Hindlimb muscle (tissue), 1 donor: ENCODE measurements at regions not wholly inside any gene's neighbourhood (a gene's known extent, or its start where the extent isn't known, plus 50 kb on each side); places are given as distances from the start of the nearest gene placed in this dataset.
"Not testable (repeated sequence)": the region's sequence is repeated elsewhere in the genome, so short reads cannot be mapped to it uniquely, and the experiment has no call there.

Experiments
- DNase-seq: peaks from one replicate; pipeline ENCODE4 v3.0.0-alpha.2; 2013

DNA sequence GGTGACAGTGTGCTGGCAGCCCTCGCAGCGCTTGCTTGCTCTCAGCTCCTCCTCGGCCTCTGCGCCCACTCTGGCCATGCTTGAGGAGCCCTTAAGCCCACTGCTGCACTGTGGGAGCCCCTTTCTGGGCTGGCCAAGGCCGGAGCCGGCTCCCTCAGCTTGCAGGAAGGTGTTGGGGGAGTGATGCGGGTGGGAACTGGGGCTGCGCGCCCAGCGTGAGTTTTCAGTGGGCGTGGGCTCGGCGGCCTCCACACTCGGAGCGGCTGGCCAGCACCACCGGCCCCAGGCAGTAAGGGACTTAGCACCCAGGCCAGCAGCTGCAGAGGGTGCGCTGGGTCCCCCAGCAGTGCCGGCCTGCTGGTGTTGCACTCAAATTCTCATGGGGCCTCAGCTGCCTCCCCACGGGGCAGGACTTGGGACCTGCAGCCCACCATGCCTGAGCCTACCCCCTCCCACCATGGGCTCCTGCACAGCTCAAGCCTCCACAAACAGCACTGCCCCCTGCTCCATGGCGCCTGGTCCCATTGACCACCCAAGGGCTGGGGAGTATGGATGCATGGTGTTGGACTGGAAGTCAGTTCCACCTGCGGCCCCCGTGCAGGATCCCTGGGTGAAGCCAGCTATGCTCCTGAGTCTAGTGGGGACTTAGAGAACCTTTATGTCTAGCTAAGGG lies 223.1 kb upstream of the PTPRD start:
- DNase-seq: no peak

DNA sequence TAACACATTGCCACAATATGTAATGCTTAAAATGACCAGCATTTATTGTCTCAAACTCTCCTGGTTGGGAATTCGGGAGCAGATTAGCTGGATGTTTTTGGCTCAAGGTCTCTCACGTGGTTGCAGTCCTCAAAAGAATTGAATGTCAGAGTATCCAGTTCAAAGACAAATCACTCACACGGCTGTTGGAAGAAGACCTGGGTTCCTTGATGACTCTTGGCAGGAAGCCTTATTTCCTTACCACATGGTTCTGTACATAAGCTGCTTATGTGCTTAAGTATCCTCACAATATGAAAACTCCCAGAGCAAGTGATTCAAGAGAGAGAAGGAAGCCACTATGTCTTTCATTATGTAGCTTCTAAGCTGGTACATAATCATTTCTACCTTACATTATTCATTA lies 230.3 kb upstream of the PTPRD start:
- peak; percentile 48 for DNase-seq

DNA sequence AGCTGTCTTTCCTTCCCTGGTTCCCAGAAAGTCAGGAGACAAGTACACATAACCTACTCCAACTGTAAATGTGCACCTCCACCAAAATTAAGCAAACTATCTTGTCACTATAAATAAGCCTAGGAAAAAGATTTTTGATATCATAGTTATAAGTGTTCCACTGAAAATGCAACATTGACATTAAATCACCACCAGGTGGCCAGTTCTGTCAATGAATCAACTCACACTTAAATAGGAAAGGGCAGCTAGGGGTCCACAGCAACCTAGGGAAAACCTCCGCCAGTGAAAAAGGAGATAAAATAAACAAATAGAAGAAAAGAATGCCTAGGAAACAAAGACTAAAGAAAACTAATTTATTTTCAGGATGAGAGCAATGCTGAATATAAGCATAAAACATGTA lies 243.0 kb upstream of the PTPRD start:
- no peak for DNase-seq

DNA sequence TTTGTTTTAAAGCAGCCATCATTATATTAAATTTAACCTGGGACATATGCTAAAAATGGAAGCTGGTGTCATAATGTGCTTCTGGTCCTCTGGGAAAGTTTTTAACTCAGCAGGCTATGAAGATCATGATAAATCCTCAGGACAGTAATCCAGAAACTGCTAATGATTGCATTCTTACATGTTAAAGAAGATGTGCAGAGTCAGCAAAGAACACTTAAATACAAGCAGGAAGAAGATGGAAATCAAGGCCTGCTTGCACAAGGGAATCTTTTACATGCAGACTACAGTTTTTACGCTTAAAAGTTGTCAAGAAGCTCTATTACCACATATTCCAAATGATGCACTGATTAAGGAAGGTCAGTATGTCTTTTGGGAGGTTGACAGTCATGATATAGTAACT lies 246.0 kb upstream of the PTPRD start:
- DNase-seq: no peak

DNA sequence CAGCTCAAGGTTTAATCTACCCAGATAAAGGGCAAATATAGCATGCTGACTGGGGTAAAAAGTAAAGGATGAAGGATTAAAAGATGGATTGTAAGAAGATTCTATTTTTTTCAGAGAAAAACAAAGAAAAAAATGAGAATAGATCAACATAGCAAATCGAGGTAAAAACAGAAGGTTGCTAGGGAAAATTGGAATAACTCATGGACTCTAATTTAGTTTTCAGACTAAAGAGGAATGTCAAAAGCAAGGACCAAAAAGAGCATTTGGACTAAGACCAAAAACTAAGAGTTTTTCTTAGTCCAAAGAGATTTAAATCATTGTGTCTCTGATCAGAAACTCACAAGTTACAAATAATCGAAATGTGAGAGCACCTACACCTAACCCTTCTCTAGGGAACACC lies 250.7 kb upstream of the PTPRD start:
- DNase-seq: peak; percentile 16

DNA sequence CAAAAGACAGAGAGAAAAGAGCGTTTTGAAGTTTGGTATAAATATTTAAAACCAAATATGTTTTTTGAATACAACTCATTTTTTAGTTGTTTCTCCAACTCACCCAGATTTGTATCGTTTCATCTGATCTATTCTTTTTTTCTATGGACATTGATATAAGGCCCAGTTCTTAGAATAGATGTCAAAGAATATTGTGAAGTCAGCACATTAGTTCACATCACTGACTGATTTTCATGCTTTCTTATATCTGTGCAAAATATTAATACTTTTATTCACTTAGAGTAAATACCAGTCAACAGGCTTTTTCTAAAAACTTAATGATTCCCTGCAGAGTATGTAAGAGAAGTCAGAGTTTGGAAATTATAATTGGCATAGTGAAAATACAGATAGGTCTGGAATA lies 254.4 kb upstream of the PTPRD start:
- DNase-seq: no peak

DNA sequence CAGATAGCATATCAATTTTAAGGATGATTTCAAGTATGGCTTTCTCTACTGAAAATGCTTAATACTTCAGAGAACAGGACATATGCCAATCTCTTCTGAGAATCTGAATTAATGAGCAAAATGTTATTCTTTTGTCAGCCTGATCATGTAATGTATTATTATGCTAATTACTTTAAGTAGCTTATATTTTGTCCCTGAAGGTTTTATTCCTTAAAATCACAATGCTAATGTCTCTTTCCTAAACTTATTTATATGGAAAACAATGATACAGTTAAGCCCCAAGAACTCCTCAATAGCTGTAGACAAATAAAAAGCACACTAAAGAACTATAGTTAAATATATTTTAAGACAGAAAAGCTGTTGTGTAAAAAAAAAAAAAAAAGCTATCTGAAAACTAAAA lies 256.9 kb upstream of the PTPRD start:
- DNase-seq: no peak

DNA sequence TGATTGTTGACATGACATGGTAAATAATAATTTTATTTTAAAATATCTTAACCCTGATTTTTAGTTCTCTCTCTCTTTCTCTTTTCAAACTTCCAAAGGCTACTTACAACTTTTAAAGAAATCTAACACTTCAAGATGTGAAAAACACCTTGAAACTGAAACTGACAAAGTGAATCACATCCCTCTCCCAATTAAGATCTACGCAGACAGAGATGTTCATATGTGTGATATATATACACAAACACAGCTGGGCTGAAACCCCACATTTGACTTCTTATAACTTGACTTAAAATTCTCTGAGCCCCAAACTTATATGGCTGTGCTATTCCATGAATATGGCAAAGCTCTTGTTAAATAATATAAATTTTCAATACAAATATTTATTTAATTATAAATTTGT lies 261.2 kb upstream of the PTPRD start:
- no peak for DNase-seq

DNA sequence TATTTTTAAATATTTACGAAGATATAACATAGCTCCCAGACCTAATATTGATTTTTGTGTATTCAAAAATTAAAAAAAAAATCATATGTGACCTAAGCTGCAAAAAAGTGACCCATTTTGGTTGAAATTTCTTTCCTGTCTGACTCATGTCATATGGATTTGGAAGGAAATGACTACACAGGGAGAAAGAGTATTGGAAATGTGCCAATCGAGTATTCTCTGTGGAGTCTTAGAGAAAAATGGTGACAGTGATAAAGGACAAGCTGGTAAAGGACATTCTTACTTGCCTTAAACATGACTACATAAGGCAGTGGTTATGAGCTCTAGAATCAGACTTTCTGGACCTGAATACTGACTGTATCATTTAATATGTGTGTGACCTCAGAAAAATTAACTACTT lies 262.9 kb upstream of the PTPRD start:
- DNase-seq: no peak

DNA sequence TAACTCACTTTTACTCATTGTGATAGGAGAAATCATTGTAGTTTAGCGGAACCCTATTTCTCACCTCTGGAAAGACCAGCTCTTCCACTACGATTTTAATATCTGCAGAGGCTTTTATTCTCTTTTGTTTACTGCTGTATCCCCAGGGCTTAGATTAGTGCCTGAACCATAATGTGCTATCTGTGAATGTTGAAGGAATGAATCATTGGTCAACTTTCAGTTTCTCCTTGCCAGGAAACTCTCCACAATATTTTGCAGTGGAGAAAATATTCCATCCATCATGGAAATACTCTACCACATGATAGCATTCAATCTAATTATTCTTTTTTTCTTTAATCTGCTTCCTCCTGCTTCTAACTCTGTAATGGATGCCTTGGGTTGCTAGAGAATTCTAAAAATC lies 263.5 kb upstream of the PTPRD start:
- no peak for DNase-seq

DNA sequence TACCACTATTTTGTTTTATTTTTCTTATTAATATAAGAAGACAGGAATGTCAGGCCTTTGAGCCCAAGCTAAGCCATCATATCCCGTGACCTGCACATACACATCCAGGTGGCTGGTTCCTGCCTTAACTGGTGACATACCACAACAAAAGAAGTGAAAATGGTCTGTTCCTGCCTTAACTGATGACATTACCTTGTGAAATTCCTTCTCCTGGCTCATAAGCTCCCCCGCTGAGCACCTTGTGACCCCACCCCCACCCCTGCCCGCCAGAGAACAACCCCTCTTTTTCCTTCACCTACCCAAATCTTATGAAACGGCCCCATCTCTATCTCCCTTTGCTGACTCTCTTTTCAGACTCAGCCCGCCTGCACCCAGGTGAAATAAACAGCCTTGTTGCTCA lies 277.5 kb upstream of the PTPRD start:
- DNase-seq: not testable (repeated sequence)

DNA sequence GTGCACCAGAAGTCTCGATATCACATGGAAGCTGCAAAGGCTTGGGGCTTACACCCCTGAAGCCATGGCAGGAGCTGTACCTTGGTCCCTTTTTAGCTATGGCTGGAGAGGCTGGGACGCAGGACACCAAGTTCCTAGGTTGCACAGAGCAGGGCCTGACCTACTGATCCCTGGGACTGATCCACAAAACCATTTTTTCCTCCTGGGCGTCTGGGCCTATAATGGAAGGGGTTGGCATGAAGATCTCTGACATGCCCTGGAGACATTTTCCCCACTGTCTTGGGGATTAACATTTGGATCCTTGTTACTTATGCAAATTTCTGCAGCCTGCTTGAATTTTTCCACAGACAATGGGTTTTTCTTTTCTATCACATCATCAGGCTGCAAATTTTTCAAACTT lies 286.7 kb upstream of the PTPRD start:
- no peak for DNase-seq

DNA sequence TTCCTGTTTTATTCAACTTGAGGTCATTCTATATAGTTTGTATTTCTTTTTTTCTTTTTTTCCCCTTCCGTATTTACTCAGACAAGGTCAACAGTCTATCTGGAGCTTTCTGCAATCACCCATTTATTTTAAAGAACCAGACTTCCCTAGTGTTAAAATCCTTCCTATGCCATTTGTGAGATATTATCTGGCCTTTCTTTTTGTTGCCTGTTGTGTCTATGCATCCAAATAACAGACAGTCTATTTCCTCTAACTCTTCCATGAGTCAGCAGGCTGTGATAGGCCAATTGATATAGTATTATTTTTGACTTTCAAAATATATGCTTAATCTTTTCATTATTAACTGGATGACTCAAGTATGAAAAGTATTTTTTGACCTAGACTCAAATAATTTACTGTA lies 291.2 kb upstream of the PTPRD start:
- no peak for DNase-seq

DNA sequence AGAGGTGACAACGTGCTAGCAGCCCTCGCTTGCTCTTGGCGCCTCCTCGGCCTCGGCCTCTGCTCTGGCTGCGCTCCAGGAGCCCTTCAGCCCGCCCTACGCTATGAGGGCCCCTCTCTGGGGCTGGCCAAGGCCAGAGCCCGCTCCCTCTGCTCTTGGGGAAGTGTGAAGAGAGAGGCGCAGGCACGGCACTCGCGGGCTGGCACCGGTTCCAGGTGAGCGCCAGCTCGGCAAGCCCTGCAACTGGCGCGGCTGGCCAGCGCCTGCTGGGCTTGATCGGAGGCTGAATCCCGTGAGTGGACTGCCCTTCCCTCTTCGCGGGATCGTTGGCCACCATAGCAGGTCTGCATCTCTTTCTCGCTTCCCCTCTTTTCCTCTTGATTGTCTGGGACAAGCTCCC lies 298.0 kb upstream of the PTPRD start:
- DNase-seq: no peak

DNA sequence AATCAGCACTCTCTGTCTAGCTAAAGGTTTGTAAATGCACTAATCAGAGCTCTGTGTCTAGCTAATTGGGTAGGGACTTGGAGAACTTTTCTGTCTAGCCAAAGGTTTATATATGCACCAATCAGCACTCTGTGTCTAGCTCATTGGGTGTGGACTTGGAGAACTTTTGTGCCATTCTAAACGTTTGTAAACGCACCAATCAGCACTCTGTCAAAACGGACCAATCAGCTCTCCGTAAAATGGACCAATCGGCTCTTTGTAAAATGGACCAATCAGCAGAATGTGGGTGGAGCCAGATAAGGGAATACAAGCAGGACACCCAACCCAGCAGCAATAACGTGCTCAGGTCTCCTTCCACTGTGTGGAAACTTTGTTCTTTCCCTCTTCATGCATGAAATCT lies 298.6 kb upstream of the PTPRD start:
- no peak for DNase-seq

DNA sequence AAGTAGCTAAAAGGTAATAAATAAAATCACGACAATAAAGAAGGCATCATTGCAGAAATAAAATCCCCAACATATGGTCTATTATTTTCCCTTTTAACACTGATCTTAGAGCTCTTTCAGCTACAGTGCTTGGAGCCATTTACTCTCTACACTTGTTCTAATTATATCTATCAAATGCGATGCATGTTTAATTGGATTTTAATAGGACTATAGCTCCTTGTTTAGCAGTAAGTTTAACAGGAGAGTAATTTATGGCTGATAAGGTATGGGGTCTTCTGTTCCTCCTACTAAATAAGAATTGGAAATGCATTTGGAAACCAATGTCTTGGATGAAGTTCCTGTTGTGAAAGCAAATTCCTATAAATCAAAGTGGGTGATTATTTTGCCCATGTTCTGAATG lies 304.2 kb upstream of the PTPRD start:
- DNase-seq: no peak

DNA sequence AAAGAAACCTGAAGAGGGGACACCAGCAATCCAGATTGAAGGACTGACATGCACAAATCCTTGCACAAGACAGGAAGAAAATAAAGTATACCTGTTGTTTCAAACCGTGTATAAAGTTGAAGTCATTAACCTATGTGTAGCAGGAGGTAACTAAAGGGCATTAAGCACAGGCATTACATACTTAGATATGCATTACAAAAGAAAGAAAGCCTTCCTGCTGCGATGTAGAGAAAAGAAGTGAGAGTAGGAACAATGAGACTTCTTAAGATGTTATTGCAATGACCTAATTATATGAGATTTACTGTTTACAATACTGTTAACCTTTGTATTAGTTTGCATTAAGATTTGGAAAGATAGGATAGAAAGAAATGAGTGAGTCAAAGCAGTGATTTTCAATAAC lies 308.9 kb upstream of the PTPRD start:
- DNase-seq: no peak

DNA sequence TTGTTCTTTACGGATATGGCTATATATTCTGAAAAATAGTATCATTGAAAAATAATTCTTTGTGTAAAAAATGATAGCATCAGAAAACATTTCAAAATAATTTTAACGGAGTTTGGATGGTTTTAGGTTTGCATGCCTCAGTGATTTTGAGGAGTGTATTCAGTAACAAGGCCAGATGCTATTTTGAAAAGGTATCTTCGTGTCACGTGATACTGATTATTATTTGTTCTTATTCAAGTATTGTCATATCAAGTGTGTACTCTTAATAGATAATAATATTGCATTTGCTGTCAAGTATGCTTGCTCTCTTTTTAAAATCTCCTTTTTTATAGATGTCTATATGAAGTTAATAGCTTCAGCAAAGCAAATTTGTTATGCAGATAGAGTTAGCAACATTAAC lies 313.1 kb upstream of the PTPRD start:
- DNase-seq: no peak

DNA sequence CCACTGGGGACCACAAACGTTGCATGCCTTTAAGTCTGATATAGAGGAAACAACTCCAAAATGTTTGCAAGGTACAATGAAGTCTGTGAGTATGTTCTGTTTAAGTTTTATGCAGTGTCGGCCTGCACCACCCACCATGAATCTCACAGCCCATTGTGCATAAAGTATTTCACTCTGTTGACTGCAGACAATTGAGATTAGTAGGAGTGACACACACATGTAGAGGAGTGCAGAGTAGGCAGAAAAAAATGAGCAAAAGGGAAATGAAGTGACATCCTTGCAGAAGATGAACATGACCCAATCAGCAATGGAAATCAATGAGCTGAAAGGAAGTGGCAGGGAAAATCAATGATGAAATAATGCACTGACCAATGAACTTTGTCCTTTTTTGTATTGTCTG lies 315.6 kb upstream of the PTPRD start:
- no peak for DNase-seq

DNA sequence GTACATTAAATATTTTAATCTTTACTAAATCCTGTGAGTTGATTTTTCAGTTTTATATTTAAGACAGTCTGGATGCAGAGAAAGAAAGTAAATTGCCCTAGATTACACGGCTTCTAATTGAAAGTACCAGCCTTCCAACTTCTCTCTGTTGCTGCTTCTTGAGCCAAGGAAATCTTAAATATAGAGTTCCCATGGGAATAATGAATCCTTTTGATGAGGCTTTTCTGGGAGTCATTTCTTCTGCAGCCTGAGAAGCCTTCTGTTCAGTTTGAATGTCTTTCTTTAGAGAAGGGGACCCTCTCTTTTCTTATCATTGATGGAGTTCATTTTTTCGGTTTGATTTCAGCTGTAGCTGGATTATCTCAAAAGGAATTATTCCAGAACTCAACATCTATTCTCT lies 317.3 kb upstream of the PTPRD start:
- no peak for DNase-seq

DNA sequence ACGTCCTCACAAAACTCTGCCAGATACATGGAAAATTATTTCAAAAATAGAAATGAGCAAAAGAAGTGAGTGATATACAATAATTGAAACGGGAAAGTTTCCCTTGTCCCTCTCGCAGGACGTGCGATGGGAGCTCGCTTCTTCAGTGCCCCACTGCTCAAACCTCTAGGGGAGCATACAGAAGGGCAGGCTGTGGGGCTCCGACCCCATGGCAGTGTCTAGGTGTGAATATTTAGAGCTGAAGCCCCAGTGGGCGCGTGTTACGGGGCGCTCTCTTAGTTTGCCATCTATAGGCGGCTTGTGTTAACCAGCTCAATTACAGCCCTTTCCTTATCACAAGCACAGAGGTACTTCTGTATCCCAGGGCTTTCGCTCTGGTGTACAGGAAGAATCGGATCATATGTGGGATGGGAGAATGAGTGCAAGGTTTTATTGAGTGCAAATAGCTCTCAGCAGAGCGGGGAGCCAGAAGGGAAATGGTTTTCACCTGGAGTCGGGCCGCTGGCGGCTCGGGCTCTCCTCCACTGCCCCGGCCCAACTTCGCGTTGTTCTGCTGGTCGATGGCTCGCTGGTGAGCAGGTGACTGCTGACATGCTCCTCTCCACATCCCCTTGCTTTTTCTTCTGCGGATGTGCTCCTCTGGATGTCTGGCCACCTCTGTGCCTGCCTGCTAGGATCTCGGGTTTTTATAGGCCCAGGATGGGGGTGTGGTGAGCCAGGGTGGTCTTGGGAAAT lies 334.0 kb upstream of the PTPRD start:
- no peak for DNase-seq

DNA sequence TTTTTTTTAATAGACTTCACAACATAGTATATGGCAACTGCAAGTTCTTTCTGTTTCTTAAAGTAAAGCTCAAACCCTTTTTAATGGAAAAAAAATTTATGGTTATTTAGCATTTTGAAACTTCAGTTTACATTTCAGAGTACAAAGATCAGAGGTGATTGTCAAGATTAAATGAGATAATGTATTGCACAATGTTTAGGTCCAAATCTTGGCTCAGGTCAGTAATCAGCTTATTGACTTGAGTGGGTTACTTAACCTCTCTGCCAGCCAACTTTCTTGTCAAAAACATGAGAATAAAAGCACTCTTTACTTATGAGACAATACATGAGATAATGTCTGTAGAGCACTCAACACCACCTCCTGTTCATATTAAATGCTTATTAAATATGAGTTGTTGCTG lies 345.1 kb upstream of the PTPRD start:
- DNase-seq: no peak

DNA sequence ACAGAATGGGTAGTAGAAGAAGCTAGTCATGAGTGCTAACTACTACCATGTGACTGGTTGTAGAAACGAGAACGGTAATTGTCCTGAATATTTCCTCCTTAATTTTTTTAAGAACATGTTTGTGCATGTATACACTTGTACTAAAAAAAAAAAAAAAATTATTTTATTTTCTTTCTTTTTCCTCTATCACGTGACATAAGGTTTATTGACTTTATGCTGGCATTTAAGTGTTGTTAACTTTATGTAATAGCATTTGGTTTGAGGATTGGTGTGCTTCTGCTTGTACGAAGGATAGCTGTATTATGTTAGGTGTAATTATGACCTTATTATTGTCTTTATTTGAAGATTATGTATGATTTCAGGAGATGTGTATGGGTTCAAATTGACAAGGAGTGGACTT lies 349.1 kb upstream of the PTPRD start:
- no peak for DNase-seq

DNA sequence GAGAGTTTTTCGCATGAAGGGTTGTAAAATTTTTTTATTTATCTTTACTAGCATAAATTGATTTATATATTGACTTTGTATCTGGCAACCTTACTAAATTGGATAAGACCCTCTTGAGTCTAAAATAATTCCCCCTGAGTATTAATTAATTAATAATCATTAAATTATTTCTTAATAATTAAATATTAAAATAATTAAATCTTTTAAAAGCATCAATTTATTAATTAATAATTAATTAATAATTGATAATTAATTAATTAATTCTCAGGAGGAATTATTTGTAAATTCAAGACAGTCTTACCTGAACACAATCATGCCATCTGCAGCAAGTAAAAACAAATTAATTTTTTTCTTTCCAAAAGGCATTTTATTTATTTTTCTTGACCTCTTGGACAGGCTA lies 370.4 kb upstream of the PTPRD start:
- DNase-seq: no peak

DNA sequence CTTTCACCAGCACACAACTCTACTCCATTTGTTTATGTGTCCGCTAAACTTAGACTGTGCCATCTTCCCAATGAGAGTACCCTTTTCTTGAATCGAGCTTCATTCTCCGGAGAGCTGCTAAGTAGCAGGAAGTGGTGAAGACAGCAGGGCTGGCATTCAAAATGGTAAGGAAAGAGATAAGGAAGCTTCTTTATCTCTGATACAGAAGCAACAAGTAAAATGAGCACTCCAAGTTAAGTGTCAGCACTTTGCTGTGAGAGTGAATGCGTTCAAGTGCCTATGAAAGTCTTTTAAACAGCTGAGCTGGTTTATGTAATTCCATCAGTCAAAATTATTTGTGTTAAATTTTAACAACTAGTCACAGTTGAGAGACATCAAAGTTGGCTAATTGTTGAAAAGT lies 386.8 kb upstream of the PTPRD start:
- no peak for DNase-seq
